HFF-Myc (cell line): ENCODE measurements at regions not wholly inside any gene's neighbourhood (a gene's known extent, or its start where the extent isn't known, plus 50 kb on each side); places are given as distances from the start of the nearest gene placed in this dataset.

Experiments used
- DNase-seq: peaks from one replicate; pipeline ENCODE4 v3.0.0-alpha.2; 2011; ENCODE audit warnings: low read depth; ENCODE audit errors: extremely low read depth
- H3K4me3 ChIP-seq: replicated peaks from 2 replicates; pipeline ENCODE4 v1.5.1; 2011; ENCODE audit warnings: low read depth, mild to moderate bottlenecking, control low read depth, low read length
- CTCF ChIP-seq: IDR thresholded peaks from 2 replicates; pipeline ENCODE4 v1.5.1; 2012; ENCODE audit warnings: mild to moderate bottlenecking, low read depth, low read length, control low read depth; ENCODE audit errors: missing control alignments

- TF ChIP-seq CTCF, result no peak
- no peak for DNase-seq
- H3K4me3 ChIP-seq, result no peak overlapping the region
Observed at GRCh38 chr9:13550519-13550918, 271.0 kb upstream of the MPDZ start.

GRCh38 chr9:13548535-13548934 lies 269.0 kb upstream of the MPDZ start:
- TF ChIP-seq CTCF, result no peak
- H3K4me3 ChIP-seq, result no peak overlapping the region
- DNase-seq, result no peak

- no peak for TF ChIP-seq CTCF
- H3K4me3 ChIP-seq, result no peak overlapping the region
- no peak for DNase-seq
Observed at GRCh38 chr9:13535141-13535540, 255.6 kb upstream of the MPDZ start.

GRCh38 chr9:13534006-13534405 lies 254.5 kb upstream of the MPDZ start:
- no peak for DNase-seq
- no peak for TF ChIP-seq CTCF
- no peak overlapping the region for H3K4me3 ChIP-seq

GRCh38 chr9:13532407-13532806 lies 252.9 kb upstream of the MPDZ start:
- H3K4me3 ChIP-seq, result no peak overlapping the region
- TF ChIP-seq CTCF, result no peak
- no peak for DNase-seq

- no peak for DNase-seq
- TF ChIP-seq CTCF, result no peak
Observed at GRCh38 chr9:13529321-13530104, 250.0 kb upstream of the MPDZ start.

GRCh38 chr9:13524245-13524644 lies 244.8 kb upstream of the MPDZ start:
- no peak overlapping the region for H3K4me3 ChIP-seq
- TF ChIP-seq CTCF, result no peak
- no peak for DNase-seq

More at GRCh38 chr9:13529321-13530104, 250.0 kb upstream of the MPDZ start:
- H3K4me3 ChIP-seq, result no peak overlapping the region
